ENCODE measurements at regions not wholly inside any gene's neighbourhood (a gene's known extent, or its start where the extent isn't known, plus 50 kb on each side); places are given as distances from the start of the nearest gene placed in this dataset.

GRCh38 chr13:106036870-106037269 is 498.6 kb downstream of the EFNB2 start:
- Histone ChIP-seq H3K23ac (ENCODE audit: insufficient read length) (no peak overlapping the region), H3K27ac (ENCODE audit: low read depth, low read length) (no peak overlapping the region), H3K4me2 (ENCODE audit: insufficient read depth in 1 of 2, low read depth in 2 of 2, low read length in 2 of 2) (no peak overlapping the region), H4K20me1 (replicated peaks in 1 of 2; ENCODE audit: control insufficient read depth in 1 of 2, insufficient read depth in 2 of 2, low read length in 2 of 2) (no peaks in the 10 kb centered on the region), H4K91ac (replicated peaks; ENCODE audit: insufficient read length, low read length) (no peak overlapping the region), H3K9me3 (ENCODE audit: insufficient read depth in 2 of 2, low read depth in 1 of 2, low read length in 1 of 2) (no peaks in the 10 kb centered on the region), H3K4ac (replicated peaks; ENCODE audit: insufficient read length, low read depth, low read length) (no peak overlapping the region), H2BK5ac (ENCODE audit: low read depth, low read length) (no peak overlapping the region), H3K36me3 (ENCODE audit: control insufficient read depth in 2 of 4, insufficient read depth in 4 of 4, low read length in 3 of 4) (no peaks in the 10 kb centered on the region), H3K18ac (ENCODE audit: extremely low read depth, low read length) (no peak overlapping the region), H2BK12ac (ENCODE audit: low read depth, low read length) (no peak overlapping the region), H2BK120ac (replicated peaks; ENCODE audit: low read depth, low read length) (no peak overlapping the region), H3K4me3 (ENCODE audit: extremely low read depth in 1 of 4, insufficient read depth in 2 of 4, low read depth in 3 of 4, low read length in 4 of 4) (no peak overlapping the region), H2AFZ (ENCODE audit: low read length) (peak overlapping the region; percentile 50; the same call in 1 of the 2 replicates), H3K79me1 (ENCODE audit: low read depth, low read length) (no peaks in the 10 kb centered on the region), H4K5ac (ENCODE audit: insufficient read length, low read depth, low read length) (no peak overlapping the region), H2BK20ac (ENCODE audit: low read length) (no peak overlapping the region), H3K9ac (replicated peaks in 1 of 4; ENCODE audit: extremely low read depth in 1 of 4, low read depth in 3 of 4, low read length in 3 of 4) (no peak overlapping the region), H3K27me3 (replicated peaks in 1 of 4; ENCODE audit: control insufficient read depth in 3 of 4, extremely low read depth in 1 of 4, insufficient read depth in 3 of 4, low read length in 3 of 4) (no peaks in the 10 kb centered on the region), H2AK5ac (ENCODE audit: low read depth, low read length) (0 out of 2 replicates have a peak overlapping the region, but pooled peaks have one; percentile 65), H3K23me2 (ENCODE audit: low read depth, low read length) (no peaks in the 10 kb centered on the region), H2BK15ac (ENCODE audit: low read length) (no peak overlapping the region), H4K8ac (ENCODE audit: extremely low read depth, insufficient read depth, low read length) (no peak overlapping the region; the same call in 1 of the 2 replicates), H3K4me1 (replicated peaks in 1 of 4; ENCODE audit: control insufficient read depth in 3 of 4, insufficient read depth in 4 of 4, low read length in 3 of 4) (no peaks in the 10 kb centered on the region), H3K14ac (ENCODE audit: insufficient read length) (no peak overlapping the region), H3K56ac (replicated peaks; ENCODE audit: insufficient read length, low read depth, low read length) (no peak overlapping the region), H3K79me2 (ENCODE audit: control insufficient read depth in 1 of 2, insufficient read depth in 2 of 2, low read length in 2 of 2) (no peaks in the 10 kb centered on the region)
- ChIA-PET POLR2A (ENCODE audit: partially characterized antibody) (no interaction called here), CTCF (ENCODE audit: partially characterized antibody) (interaction anchor here (0.6 to 1.5 kb wide), 7 partner anchors 14 to 349 kb away, joined by 3 to 7 read pairs (median 3); no protein-coding TSS in a partner anchor)
- TF ChIP-seq, protein P1, sequence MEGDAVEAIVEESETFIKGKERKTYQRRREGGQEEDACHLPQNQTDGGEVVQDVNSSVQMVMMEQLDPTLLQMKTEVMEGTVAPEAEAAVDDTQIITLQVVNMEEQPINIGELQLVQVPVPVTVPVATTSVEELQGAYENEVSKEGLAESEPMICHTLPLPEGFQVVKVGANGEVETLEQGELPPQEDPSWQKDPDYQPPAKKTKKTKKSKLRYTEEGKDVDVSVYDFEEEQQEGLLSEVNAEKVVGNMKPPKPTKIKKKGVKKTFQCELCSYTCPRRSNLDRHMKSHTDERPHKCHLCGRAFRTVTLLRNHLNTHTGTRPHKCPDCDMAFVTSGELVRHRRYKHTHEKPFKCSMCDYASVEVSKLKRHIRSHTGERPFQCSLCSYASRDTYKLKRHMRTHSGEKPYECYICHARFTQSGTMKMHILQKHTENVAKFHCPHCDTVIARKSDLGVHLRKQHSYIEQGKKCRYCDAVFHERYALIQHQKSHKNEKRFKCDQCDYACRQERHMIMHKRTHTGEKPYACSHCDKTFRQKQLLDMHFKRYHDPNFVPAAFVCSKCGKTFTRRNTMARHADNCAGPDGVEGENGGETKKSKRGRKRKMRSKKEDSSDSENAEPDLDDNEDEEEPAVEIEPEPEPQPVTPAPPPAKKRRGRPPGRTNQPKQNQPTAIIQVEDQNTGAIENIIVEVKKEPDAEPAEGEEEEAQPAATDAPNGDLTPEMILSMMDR (IDR thresholded peaks at IDR 0.05; ENCODE audit: control extremely low read depth in 1 of 3, insufficient read depth in 1 of 3, low read depth in 1 of 3, low read length in 3 of 3) = peak; percentile 42 to 54 (median 49)
- TF ChIP-seq RAD21 (IDR thresholded peaks at IDR 0.05 in 1 of 2, conservative IDR thresholded peaks at IDR 0.05 in 1 of 2; ENCODE audit: low read depth in 2 of 2, low read length in 2 of 2) = peak; percentile 66 to 71
- no peak for TF ChIP-seq SIX5 (IDR thresholded peaks at IDR 0.05; ENCODE audit: low read depth, low read length)
- no peak for FAIRE-seq
- peak in 1 of 2 experiments; percentile 47 for DNase-seq (ENCODE audit: low read depth in 1 of 2, low spot score in 2 of 2)
- WGBS, 2 experiments (ENCODE audit: extremely low coverage in 1 of 2, insufficient coverage in 1 of 2, insufficient read length in 1 of 2, insufficient replicate concordance in 2 of 2, low coverage in 1 of 2, low lambda C conversion rate in 2 of 2, missing lambda C conversion rate in 1 of 2) = 69% methylated on average over 6 of the region's 6 CpGs; no CpG with 5 or more reads in 1 of the 2 experiments
